ENCODE measurements at regions not wholly inside any gene's neighbourhood (a gene's known extent, or its start where the extent isn't known, plus 50 kb on each side); places are given as distances from the start of the nearest gene placed in this dataset.

DNA sequence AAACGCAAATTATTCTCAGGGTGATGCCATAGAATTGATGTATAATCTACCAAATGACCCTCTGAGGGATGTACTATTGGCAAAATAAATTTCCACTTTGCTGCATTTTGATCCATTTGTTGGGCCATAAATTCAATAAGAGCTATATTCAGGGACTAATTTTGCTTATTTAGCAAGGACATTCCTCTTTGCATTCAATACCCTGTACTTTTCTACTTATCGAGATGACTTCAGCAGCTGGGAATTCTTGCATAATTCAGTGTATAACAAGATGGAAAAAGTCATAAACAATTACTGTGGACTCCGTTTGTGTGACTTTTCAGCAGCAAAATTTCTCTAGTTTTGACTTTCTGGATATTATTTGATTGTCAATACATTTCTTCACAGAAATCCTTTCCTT is 744.7 kb upstream of the CCDC179 start:
- TF ChIP-seq, protein P1, sequence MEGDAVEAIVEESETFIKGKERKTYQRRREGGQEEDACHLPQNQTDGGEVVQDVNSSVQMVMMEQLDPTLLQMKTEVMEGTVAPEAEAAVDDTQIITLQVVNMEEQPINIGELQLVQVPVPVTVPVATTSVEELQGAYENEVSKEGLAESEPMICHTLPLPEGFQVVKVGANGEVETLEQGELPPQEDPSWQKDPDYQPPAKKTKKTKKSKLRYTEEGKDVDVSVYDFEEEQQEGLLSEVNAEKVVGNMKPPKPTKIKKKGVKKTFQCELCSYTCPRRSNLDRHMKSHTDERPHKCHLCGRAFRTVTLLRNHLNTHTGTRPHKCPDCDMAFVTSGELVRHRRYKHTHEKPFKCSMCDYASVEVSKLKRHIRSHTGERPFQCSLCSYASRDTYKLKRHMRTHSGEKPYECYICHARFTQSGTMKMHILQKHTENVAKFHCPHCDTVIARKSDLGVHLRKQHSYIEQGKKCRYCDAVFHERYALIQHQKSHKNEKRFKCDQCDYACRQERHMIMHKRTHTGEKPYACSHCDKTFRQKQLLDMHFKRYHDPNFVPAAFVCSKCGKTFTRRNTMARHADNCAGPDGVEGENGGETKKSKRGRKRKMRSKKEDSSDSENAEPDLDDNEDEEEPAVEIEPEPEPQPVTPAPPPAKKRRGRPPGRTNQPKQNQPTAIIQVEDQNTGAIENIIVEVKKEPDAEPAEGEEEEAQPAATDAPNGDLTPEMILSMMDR (conservative IDR thresholded peaks at IDR 0.05): no peak
- no peak for TF ChIP-seq ZFX (IDR thresholded peaks at IDR 0.05)

Data from C4-2B (cell line).